GM21723 (cell line): ENCODE measurements at regions not wholly inside any gene's neighbourhood (a gene's known extent, or its start where the extent isn't known, plus 50 kb on each side); places are given as distances from the start of the nearest gene placed in this dataset.
A peak's percentile ranks its signal among the peaks of the same experiment; 100 is the strongest.

Experiments used
- ATAC-seq: cut with Tn5 transposase; IDR thresholded peaks from one replicate; pipeline ENCODE4 v1.9.1; 2021; ENCODE audit warnings: mild to moderate bottlenecking, moderate library complexity; ENCODE audit not compliant: unreplicated experiment

DNA sequence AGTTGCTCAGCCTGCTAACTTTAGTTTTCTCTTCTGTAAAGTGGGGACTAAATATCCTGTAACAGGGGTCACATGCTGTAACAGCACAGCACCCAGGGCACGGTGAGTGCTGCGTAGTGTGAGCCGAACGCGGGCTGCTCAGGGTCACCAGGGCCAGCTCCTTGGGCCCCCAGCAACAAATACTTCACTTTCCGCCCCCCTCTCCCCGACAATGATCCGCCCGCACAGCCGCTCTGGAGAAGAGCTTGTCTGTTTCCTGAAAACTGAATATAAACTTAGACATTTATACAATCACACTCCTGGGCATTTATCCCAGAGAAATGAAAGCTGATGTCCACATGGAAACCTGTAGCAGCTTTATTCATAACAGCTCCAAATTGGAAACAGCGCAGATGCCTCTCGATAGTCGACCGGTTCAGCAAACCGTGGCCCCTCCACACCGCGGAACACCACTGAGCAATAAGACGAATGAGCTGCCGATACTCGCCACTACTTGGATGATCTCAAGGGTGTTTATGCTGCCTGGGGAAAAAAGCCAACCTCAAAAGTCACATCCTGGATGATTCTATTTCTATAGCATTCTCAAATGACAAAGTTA lies 267.2 kb downstream of the PARN start:
- ATAC-seq = no peak

DNA sequence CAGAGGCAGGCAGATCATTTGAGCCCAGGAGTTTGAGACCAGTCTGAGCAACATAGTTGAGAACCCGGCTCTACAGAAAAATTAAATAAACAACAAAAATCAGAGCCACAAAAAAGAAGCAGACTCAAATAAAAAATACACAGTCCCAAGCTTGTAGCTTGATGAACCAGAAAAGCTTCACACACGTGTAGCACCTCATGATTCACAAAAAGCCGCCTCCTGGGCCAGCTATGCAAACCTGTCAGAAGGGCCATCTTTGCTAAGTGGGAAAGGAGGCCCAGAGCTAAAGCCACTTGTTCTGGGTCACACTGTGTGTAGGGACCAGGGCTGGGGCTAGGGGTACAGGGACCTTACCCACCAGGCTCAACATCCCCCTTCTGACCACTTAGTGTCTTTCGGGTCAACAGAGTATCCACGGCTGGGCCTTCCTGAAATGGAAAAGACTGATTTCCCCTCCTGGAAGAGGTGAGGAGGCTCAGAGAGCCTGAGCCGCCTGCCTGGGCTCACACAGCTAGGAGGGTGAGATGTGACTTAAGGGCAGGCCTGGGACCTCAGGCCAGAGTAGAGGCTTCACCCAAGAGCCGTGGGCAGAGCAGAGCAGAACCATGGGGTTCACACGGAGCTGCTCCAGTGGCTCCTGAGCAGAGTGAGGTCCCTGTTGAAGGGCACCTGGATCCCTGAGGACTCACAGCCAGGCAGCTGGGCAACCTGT lies 269.6 kb downstream of the PARN start:
- no peak for ATAC-seq

DNA sequence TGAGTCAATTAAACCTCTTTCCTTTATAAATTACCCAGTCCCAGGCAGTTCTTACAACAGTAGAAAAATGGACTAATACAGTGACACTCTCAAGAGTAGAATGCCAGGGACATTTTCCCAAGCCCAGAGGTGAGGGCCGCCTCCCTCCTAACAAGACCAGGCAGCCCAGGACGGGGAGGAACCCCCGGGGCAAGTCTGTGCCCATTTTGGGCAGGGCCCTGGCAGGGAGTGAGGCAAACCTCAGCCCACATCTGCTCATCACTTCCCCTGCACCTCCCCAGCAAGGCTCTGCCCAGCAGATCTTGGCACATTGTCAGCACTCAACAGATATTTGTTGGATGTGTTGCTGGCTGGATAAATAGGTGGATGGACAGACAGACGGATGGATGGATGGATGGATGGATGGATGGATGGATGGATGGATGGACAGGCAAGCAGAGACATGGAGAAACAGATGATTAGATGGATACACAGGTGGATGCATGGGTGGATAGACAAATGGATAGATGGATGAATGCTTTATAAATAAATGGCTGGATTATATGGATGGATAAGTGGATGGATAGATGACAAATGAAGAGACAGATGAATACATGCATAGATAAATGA lies 271.3 kb downstream of the PARN start:
- ATAC-seq = no peak

- no peak for ATAC-seq
Measured at GRCh38 chr16:14357328-14357727, 272.7 kb downstream of the PARN start.

DNA sequence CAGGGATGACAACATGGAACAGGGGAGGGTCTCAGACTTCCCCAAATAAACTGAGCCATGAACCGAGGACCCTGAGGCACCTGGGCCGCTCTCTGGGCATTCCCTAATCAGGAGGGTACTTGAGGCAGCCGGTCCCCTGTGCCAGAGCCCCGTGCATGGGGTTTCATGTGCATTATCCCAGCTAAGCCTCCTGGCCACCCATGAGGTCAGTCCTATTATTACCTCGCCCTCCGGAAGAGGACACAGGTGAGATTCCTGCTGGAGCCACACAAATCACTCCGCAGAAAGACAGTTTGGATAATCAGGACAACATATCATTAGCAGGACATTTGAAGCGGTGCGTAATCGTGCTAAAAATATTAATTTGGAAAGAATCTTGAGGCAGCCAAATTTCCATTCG lies 274.0 kb downstream of the PARN start:
- ATAC-seq = no peak

DNA sequence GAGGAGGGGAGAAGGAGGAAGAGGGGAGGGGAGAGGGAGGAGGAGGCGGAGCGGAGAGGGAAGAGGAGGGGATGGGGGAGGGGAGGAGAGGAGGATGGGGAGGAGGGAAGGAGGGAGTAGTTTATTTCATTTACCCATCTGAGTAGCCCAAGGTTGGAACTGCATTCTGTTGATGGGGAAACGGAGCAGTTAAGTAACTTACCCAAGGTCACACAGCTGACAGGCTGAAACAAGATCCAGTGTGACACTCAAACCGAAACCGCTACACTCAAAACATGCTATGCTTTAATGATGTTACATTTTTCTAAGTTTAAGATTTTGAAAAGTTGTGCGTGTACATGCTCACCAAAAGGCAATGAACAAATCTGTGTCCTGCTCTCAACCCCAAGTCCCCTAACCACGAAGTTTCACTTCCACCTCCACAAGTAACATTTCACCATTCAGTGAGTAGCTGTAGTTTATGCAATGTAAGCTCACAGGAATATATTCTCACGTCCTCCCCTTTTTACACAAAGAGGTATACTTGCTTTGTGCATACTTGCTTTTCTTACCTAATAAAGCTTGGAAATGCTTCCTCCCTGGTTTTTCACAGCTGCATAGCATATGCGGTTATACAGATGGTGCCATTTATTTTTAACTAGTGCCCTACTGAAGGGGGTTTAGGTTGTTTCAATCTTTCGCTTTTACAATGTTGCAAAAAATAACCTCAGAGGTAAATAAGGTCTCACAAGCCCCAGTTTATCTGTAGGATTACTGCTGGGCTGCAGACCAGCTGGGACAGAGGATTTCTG lies 275.3 kb downstream of the PARN start:
- ATAC-seq = peak; percentile 90

- no peak for ATAC-seq
Measured at GRCh38 chr16:14353340-14353739, 276.7 kb downstream of the PARN start.

- ATAC-seq = no peak
Measured at GRCh38 chr16:14351647-14352046, 278.4 kb downstream of the PARN start.

GRCh38 chr16:14350626-14351025 lies 279.4 kb downstream of the PARN start:
- ATAC-seq = no peak

GRCh38 chr16:14350081-14350480 lies 279.0 kb downstream of the MRTFB start:
- no peak for ATAC-seq

DNA sequence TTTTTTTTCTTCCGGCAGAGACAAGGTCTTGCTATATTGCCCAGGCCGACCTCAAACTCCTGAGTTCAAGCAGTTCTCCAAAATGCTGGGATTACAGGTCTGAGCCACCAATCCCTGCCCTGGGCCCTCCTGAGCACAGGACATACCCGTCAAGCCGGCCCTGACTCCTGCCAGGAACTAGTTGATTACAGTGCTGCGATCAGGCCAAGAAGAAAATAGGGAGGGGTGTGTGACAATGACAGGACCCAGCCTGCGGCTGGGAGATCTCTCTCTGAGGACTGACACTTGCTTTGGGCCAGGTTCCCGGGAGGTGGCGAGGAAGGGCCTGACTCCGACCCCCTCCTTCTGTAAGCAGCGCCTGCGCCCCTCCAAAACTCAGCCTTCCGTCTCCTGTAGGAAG lies 276.6 kb downstream of the MRTFB start:
- no peak for ATAC-seq

DNA sequence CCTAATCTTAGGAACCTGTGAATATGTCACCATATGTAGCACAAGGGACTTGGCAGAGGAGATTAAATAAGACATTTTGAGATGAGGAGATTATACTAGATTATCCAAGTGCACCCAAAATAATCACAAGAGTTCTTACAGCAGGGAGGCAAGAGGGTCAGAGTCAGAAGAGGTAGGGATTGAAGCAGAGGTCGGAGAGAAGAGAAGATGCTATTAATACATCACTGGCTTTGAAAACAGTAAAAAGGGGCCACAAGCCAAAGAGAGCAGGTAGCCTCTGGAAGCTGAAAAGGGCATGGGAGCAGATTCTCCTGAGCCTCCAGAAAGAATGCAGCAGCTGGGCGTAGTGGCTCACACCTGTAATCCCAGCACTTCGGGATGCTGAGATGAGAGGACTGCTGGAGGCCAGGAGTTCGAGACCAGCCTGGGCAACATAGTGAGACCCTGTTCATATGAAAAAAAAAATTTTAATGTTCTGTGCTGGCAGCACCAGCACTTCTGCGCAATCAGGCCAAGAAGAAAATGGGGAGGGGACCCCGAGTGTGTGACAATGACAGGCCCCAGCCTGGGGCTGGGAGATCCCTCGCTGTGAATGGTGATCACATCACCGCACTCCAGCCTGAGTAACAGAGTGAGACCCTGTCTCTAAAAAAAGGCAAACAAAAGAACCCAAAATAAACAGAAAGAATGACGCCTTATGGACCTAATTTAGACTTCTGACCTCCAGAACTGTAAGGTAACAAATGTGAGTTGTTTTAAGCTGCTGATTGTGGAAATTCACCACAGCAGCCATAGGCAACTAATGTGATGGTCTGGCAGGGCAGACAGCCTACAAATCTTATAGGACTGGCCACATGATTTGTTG lies 275.4 kb downstream of the MRTFB start:
- no peak for ATAC-seq

- ATAC-seq = no peak
Measured at GRCh38 chr16:14345512-14346115, 274.5 kb downstream of the MRTFB start.

DNA sequence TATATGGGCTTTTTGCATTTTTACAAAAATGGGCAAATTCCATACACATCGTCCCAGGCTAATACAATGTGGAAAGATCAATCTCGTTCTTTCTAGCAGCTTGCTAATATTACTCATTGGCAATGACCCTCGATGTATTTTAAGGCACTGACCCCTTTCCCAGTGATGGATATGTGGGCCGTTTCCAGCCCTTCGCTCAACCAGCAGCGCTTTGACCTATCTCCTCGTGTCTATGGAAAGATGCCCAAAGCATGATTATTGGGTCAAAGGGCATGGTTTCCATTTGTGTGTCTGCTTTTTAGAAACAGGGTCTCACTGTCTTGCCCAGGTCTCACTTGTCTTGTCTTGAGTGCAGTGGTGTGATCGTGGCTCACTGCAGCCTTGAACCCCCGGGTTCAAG lies 273.8 kb downstream of the MRTFB start:
- ATAC-seq = no peak

GRCh38 chr16:14344292-14344691 lies 273.2 kb downstream of the MRTFB start:
- ATAC-seq = no peak

GRCh38 chr16:14341324-14342225 lies 270.5 kb downstream of the MRTFB start:
- ATAC-seq = no peak

- ATAC-seq = no peak
Measured at GRCh38 chr16:14339694-14340093, 268.6 kb downstream of the MRTFB start.

- ATAC-seq = no peak
Measured at GRCh38 chr16:14338969-14339368, 267.9 kb downstream of the MRTFB start.

GRCh38 chr16:14338236-14338635 lies 267.1 kb downstream of the MRTFB start:
- ATAC-seq = no peak
